Effector CD4-positive, alpha-beta T cell (primary cell): ENCODE measurements at regions not wholly inside any gene's neighbourhood (a gene's known extent, or its start where the extent isn't known, plus 50 kb on each side); places are given as distances from the start of the nearest gene placed in this dataset.
A peak's percentile ranks its signal among the peaks of the same experiment; 100 is the strongest.

Source experiments
- DNase-seq: peaks from one replicate; pipeline ENCODE4 v3.0.0-alpha.2; 2020

DNA sequence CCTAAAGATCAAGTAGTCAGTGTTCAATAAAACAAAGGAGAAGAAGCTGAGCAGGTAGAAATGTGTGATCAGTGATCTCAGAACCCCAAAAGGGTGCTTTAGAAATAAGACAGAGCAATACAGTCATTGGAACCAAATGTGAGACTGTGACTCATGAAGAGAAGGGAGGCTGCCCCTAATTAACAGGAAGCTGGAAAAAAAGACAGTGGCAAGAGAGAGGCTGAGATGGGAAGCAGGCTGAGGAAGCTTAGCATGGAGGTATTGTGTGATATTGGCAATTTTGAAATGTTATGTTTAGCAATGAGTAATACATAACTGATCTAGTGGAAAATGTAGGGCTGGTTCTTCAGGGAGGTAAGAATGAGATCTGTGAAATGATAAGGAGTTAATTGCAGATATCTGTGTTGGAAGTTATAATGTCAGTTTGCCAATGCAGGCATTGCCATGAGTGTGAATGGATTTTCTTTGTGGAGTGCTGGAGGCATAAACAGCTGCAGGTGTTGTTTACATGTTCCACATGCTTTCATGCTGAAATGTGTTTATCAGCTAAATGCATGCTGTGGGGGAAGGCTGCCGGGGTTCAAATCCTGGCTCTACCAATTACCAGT, 90.6 kb upstream of the CACNA1E start:
- DNase-seq, result no peak

DNA sequence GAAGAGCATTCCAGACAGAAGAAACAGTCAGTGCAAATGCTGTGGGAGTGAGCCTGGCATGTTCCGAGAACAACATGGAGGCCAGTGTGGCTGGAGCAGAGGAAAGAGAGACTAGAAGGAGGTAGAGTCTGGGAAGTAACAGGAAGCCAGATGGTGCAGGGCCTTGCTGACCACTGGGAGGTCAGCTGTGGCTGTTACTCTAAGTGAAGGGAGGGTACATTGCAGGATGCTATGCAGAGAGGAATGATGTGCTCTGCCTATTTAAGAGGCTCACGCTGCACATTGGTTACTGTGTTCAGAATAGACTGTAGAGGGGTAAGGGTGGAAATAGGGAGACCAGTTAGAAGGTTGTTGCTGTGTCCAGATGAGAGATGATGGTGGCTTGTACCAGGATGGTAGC, 88.6 kb upstream of the CACNA1E start:
- no peak for DNase-seq

DNA sequence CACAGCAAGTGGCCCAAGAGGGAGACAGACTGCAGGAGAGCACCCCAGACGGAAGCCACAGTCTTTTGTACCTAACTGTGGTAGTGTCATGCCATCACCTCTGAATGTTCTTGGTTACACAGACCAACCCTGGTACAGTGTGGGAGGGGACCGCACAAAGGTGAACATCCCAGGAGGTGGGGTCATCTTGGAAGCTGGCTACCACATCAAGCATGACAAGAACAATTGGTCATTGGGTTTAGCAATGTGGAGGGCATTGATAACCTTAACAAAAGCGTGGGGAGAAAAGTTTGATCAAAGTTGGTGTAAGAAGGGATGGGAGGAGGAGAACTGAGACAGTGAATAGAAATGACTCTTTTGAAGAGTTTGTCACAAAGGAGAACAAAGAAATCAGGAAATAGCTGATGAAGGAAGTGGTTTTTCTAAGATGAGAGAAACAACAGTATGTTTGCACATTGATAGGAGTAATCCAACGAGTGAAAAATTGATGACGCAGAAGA, 87.1 kb upstream of the CACNA1E start:
- DNase-seq, result peak; percentile 33

DNA sequence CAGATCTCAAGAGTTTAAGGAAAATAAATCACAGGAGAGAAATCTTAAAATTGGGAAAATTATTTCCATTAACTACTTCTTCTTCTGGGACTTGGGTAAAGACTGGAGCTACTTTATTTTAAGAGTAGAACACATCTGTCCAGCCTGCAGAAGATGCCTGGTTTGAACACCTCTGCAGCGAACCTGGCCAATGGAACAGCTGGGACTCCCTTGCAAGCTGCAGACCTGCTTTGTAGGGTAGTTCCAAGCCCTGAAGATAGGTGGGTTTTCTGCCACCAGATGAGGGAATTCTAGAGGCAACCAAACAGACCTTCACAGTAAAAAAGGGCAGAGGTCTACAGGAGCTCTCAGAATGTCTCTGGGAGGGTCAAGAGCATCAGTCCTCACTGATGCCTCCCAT, 86.5 kb upstream of the CACNA1E start:
- no peak for DNase-seq

DNA sequence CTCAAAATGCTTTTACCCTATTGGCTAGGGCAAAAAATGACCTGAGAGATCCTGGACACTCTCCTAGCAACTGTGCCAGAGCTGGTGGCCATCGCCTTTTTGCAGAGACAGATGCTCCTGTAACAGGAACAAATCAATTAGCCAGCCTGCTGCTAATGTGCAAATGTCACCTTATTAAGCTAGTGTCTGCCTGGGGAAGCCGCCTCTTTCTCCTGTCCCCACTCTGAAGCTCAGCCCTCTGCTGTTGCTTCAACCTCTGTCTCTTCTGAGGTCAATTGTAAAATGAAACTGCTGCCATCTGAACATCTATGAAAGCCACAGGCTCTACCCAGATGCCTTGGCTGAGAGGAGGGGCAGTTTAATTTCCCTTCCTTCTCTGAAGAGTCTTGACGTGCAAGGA, 85.5 kb upstream of the CACNA1E start:
- no peak for DNase-seq

DNA sequence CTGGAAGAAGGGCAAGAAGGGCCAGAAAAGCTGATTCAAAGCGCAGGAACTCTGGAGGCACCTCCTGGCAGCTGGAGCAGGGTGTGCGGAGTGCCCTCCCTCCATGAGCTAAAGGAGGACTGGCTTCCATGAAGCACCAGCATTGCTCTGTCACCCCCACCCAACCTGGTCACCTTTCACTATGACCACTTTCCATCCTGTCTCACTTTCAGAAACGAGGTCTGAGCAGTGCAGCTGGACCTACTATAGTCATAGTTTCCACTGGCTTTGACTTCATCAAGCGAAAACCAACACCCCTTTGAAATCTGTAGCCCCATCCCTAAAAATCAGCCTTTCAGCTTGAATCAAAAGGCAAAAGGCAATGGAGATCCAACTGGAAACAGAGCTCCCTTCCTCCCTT, 84.8 kb upstream of the CACNA1E start:
- no peak for DNase-seq

DNA sequence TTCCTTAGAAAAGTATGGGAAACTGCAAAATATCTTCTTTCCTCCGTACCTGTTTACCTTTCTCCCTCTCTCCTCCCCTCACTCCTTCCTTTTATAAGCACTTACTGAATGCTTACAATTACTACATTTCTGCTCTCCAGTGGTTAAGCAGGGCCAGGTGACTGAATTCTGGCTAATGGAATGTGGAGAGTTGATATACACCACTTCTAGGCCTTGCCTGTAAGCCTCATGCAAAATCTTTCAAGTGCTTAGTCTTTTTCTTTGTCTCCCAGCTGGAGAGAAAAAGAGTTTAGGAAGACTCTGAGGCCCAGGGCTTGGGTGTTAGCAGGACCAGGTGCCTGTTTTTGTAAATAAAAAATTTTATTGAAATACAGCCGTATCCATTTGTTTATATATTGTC, 77.7 kb upstream of the CACNA1E start:
- no peak for DNase-seq

DNA sequence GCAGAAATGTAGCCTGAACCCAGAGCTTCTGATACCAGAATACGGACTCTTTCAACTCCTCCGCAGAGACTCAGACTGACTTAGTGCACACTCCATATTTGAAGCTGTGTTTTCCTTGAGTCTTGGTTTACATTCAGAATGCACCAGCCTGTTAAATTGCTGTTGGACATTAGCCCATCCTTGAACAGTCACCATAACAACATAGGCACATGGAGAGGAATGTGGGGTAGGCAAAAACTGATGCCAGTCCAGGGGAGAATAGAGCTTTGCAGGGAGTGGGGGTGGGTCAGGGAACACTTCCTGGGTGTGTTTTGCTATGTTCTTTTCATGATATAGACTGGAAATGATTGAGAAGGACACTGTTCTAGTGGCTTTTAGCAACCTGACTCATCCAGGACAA, 76.3 kb upstream of the CACNA1E start:
- no peak for DNase-seq

DNA sequence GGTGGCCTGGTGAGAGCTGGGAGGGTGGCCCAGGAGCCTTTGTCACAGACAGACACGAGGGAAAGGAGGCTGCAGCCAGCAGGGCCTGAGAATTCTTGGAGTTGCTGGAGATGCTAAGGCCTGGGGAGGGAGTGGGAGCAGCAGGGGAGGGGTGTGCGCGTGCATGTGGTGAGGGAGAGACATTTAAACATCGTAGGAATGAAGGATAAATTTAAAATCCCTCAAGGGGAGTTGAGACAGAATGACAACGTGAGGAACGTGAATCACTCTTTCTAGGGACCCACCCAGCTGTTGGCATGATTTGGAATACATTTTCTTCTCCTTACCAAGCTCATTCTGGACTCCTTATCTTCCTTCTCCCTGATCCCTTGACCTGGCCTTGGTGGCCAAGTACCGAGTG, 73.3 kb upstream of the CACNA1E start:
- no peak for DNase-seq

DNA sequence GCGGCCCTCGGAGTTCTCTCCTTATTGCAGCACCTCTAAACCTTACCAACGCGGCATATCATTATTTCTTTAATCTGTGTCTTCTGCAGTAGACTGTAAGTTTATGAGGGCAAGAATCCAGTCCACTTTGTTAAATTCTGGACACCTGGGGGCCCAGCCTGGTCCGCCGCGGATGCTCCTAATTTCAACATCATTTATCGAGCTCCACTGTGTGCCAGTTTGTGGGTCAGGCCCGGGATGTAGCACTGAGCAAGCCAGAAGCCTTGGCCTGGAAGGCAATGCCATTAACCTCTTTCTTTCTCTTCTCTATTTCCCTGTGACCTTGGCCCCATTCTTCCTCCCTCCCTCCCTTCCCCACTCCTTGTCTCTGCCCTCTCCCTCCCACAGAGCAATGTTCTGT, 70.6 kb upstream of the CACNA1E start:
- DNase-seq, result no peak

DNA sequence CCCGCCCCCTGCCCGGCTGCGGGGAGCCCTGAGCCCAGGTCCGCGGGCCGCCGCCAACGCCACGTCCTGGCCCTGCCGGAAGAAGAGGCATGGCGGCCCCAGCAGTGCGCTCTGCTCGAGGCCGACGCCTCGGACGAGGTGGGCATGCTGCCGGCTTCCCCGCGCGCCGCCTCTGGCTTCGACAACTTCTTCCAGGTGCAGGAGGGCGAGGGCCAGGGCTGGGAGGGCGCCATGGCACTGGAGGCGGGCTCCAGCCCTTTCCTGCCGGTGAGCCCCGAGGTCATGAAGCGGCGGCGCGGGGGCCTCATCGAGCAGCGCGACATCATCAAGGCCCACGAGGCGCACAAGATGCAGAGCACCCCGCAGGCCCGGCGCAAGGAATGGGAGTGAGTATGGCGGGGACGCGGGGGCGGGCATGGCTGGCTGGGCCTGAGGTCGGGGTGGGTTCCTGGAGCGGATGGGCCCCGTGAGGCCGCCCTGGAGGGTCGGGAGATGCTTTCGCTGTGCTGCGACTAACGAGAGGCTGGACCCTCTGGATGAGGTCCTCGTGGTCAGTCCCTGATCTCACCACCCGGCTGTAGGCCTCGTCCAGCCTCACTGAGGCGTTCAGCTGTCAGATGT, 70.0 kb upstream of the CACNA1E start:
- no peak for DNase-seq

DNA sequence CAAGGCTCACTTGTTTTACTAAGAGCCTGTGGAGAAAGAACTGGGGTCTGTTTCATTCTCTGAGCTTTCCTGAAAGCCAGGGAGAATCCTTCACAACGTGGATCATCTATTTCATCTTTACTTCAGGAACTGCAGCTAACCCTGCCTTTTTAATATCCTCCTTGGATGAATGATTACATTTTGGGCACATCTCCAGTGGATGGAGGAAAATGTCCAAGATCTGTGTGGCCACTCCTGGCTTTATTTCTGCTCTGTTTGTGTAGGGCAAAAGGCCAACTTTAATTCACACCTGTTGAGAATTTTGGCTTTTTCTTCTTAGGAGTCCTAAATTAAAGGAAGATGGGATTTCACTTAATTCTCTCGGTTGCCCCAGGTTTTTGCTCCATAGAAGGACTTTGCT, 69.5 kb upstream of the CACNA1E start:
- no peak for DNase-seq

DNA sequence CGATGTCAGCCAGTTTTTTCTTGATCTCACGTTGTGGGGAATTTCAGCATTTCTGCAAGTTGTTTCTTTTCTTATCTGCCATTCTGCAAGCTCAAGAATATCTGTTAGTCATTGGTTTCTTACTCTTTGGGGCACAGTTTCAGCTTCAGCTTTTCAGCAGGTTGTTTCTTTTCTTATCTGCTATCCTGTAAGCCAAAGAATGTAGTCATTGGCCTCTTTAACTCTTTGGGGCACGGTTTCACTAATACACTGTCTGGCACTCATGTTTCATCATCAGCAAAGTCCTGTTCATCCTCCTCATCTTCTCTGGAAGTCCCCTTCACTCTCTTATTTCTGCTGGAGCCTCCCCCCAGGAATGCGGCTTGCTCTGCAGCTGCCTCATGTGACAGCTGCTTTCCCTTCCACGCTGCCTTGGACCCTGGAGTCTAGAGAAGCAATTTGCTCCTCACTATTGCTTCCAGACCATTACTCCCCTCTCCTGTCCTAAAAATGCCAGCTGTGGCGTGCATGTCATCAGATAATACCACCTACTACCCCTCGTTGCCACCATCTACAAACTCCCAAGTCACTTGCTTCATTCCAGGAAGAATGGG, 67.0 kb upstream of the CACNA1E start:
- DNase-seq, result no peak

DNA sequence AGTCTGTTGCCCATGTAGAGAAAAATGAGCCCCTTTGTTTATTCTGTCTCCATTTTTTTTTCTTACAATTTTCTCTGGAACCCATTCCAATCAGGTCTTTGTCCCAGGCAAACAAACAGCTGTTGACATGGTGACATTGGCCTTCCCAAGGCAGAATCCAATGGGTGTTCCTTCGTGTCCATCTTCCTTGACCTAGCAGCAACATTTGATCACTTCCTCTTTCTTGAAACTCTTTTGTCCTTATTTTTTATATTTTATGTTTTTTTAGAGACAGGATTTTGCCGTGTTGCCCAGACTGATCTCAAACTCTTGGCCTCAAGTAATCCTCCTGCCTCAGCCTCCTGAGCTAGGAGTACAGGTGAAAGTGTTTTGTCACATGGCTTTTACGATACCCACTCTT, 65.4 kb upstream of the CACNA1E start:
- no peak for DNase-seq

DNA sequence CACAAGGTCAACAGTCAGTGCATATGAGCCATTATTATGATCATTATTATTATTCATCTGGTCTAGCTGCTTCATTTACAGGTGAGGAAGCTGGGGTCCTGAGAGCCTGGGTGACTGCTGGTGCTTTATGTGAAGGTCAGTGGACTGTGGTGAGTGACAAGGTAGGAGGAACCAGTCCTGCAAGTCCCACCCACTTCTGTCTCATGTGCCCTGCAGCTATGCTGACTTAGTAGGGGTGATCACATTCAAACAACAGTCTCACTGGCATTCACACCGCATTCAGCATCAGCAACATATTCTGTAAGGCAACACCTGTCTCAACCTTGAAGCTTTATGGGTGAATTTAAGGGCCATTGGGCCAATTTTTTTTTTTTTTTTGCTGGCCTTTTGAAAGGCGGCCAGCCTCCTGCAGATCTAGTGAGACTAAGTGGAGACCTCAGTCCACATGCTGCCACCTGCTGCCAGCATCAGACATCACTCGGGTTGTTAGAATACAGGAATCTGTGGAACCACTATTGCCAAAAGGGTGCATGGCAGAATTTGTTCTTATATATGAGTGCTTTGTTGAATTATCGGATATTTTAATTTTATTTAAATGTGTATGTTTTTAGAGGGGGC, 59.9 kb upstream of the CACNA1E start:
- DNase-seq, result no peak

DNA sequence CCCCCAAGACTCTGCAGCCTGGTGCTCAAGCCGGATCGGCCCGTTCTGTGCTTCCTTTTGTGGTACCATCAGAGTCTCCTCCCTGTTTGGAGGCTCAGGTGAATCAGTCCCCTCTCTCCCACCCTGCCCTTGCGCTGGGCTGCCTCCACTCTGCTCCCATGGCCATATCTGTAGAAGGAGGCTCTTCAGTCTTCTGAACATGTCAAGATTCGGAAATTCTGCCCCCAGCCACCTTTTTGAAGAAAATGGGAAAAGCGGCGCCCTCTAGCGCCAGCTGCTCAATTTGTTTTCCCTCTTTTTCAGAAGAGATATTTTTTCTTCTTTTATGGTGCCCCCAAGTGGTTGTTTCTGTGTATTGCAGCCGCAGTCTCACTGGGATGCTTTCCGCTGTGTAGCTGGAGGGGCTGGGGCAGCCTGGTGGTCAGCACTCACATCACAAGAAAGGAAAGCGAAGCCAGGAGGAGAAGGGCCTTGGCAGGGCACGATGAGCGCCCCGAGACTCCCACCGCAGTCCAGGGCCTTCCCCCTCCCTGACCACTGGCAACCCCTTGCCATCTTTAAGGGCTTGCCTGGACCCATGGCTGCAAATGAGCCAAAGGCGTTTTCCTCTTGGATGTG, 58.4 kb upstream of the CACNA1E start:
- peak; percentile 72 for DNase-seq

DNA sequence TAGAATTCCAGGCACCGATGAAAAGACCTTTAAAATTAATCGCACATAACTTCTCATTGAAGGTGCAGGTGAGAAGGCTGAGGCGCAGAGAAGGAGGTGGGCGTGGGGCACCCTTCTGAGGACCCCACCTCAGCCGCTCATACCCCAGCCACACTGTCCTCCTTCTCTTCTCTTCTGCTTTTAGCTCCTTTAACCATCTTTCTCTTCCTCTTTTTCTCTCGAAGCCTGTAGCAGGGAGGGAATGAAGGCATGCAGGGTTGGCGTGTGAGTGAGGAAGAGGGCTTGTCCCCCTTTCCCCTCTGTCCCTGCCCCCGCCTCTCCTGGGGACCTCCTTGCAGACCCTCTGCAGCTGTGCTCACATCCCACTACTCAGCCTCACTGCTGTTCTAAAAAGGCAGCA, 57.8 kb upstream of the CACNA1E start:
- DNase-seq, result no peak

DNA sequence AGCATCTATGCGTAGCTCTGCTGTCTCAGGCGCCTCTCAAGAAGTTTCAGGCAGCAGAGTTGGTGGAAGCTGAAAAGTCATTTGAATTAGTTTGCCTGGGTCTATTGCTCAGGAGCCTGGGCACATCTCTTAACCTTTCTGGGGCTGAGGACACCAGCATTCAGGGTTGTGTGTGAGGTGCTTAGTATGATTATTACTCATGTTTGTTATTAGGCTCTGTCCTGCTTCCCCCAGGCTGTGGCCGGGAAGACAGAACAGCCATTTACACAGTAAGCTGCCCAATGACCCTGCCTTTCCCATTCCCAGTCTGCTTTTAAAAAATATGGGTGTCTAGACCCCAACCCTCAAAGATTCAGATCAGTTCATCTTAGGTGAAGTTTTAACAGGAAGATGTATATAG, 53.9 kb upstream of the CACNA1E start:
- DNase-seq, result no peak

DNA sequence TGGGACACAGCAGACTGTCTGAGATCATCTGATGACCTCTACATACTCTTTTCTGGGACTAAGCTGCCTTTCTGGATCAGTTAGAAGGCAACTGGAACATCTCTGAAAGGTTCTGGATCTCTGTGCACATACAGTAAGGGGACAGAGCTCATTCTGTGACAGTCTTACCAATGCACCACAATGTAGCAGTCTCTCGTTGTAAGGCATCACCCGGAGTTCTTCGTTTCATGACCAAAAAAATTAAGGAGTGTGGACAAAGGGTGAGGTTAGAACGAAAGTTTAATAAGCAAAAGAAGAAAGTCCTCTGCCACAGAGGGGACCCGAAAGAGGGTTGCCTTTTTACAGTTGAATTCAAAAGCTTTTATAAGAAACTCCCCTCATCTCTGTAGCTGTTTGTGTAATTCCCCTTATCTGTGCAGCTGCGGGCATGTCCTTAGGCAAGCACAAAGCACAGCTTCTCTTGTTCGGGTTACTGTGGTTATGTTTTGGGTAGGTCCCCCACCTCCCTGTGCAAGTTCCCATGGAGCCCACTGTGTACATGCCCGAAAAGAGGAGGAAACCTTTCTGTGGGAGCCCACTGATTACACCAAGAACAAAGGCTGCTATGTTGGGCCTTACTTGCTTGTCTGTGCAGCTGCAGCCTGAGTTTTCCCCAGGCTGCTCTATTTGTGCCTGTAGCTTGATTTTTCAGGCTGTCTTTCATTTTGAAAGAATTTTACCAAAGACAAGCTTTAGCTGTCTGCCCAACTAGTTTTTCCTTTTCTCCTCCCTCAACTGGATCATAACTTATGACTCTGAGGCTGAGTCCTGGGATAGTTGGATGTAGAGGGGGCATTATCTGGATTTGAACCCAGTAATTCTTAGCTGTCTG, 53.1 kb upstream of the CACNA1E start:
- DNase-seq, result no peak
